ENCODE measurements at regions not wholly inside any gene's neighbourhood (a gene's known extent, or its start where the extent isn't known, plus 50 kb on each side); places are given as distances from the start of the nearest gene placed in this dataset.

DNA sequence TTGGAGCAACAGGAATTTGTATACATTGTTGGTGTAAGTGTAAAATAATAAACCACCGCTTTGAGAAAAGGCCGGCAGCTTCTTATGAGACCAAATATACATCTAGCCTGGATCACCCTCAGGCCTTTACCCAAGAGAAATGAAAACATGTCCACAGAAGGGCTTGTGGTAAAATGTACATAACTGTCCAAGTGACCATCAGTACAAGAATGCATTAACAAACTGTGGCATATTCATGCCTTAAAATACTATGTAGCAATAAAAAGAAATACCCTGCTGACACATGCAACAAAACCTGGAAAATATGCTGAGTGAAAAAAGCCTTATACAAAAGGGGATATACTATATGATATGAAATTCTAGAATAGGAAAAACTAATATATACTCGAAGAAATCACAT, 311.9 kb upstream of the TRPC7 start:
- H3K9me3 Mint-ChIP-seq, result peaks cover 7% of the 10 kb centered on the region
- DNase-seq (ENCODE audit: low spot score in 2 of 2), result no peak
- no peaks in the 10 kb centered on the region for H3K4me1 Mint-ChIP-seq
- H3K36me3 Mint-ChIP-seq, result no peaks in the 10 kb centered on the region
- H3K4me3 Mint-ChIP-seq, result no peak overlapping the region
- ATAC-seq (ENCODE audit: low read depth), result no peak
- no peak overlapping the region for H3K27ac Mint-ChIP-seq
- no peaks in the 10 kb centered on the region for H3K27me3 Mint-ChIP-seq

DNA sequence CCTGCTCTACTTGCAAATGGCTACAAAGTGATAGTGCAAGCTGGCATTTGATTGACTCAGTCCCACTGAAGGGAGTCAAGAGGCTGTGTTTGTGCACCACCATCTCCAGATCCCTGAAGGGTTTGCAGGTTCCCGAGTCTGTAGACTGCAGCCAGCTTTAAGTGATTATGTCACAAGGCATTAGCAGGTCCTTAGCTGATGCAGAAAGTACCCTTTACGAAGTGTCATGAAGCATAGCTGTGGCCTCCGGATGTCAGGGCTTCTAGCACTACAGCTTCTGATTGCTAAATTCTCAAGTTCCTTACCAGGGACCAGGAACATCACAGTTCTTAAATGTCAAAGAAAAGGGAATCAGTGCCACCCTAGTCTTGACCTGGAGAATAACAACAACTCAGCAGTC, 311.3 kb upstream of the TRPC7 start:
- H3K4me1 Mint-ChIP-seq, result no peaks in the 10 kb centered on the region
- H3K27me3 Mint-ChIP-seq, result no peaks in the 10 kb centered on the region
- ATAC-seq (ENCODE audit: low read depth) (no peak), DNase-seq (ENCODE audit: low spot score in 2 of 2) (no peak)
- no peak overlapping the region for H3K27ac Mint-ChIP-seq
- H3K36me3 Mint-ChIP-seq, result no peaks in the 10 kb centered on the region
- H3K4me3 Mint-ChIP-seq, result no peak overlapping the region
- H3K9me3 Mint-ChIP-seq, result peaks cover 7% of the 10 kb centered on the region

DNA sequence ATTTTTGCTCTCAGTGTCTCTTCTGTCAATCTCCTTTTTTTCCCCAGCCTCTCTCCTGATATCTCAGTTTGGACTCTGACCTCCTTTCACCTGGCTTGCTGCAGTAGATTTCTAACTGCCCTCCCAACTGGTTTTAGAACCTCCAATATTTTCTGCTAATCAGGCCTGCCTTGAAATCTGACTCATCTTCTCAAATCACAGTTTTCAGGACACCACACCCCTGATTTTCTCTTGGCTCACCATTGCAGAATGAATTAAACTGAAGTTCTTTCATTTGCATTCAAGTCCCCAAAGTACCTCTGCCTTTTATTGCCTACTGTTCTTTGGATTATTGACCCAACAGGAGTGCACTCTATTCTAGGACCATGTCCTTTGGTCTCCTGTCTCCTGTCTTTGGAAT, 310.4 kb upstream of the TRPC7 start:
- no peak overlapping the region for H3K4me3 Mint-ChIP-seq
- no peaks in the 10 kb centered on the region for H3K4me1 Mint-ChIP-seq
- H3K9me3 Mint-ChIP-seq, result peaks cover 5% of the 10 kb centered on the region
- DNase-seq (ENCODE audit: low spot score in 2 of 2) (no peak), ATAC-seq (ENCODE audit: low read depth) (no peak)
- no peaks in the 10 kb centered on the region for H3K27me3 Mint-ChIP-seq
- H3K27ac Mint-ChIP-seq, result no peak overlapping the region
- no peaks in the 10 kb centered on the region for H3K36me3 Mint-ChIP-seq

DNA sequence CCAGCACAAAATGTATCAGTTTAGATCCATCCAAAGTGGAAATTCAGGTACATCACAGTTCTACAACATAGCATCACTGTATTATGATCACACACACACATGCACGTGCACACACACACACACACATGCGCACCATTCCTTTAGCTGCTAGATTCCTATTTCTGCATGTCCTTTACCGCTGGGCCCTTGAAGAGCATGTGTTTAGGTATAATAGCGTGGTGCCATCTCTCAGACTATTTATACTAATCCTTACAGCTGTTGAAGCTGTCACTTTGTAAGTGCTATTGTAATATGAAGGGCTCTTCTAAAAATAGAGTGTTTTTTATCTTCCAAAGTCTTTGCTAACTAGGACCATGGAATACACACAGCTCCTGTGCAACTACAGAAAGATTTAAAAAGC, 308.8 kb upstream of the TRPC7 start:
- Mint-ChIP-seq H3K36me3 (no peaks in the 10 kb centered on the region), H3K9me3 (peaks cover 5% of the 10 kb centered on the region), H3K27me3 (no peaks in the 10 kb centered on the region), H3K27ac (no peak overlapping the region), H3K4me3 (no peak overlapping the region), H3K4me1 (no peaks in the 10 kb centered on the region)
- DNase-seq (ENCODE audit: low spot score in 2 of 2), result no peak
- ATAC-seq (ENCODE audit: low read depth), result no peak

DNA sequence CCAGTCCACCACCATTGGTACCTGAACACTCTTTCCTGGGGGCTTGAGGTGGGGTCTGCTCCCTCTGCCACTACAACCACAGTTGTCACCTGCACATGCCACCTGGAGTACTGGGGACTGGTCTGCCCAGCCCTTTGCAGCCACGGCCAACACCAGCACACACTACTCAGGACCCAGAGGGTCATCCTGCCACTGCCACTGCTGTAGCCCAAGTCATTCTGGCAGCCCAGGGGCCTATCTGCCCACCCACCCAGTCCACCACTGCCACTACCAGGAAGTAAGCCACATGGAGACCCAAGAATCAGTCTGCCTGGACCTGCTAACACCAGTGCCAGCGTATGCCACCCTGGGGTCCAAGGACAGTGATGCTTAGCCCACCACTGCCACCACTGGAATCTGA, 302.4 kb upstream of the TRPC7 start:
- no peak for ATAC-seq (ENCODE audit: low read depth)
- no peaks in the 10 kb centered on the region for H3K27me3 Mint-ChIP-seq
- no peak overlapping the region for H3K4me3 Mint-ChIP-seq
- no peaks in the 10 kb centered on the region for H3K36me3 Mint-ChIP-seq
- H3K9me3 Mint-ChIP-seq, result peaks cover 6% of the 10 kb centered on the region
- no peak for DNase-seq (ENCODE audit: low spot score in 2 of 2)
- no peak overlapping the region for H3K27ac Mint-ChIP-seq
- no peaks in the 10 kb centered on the region for H3K4me1 Mint-ChIP-seq

DNA sequence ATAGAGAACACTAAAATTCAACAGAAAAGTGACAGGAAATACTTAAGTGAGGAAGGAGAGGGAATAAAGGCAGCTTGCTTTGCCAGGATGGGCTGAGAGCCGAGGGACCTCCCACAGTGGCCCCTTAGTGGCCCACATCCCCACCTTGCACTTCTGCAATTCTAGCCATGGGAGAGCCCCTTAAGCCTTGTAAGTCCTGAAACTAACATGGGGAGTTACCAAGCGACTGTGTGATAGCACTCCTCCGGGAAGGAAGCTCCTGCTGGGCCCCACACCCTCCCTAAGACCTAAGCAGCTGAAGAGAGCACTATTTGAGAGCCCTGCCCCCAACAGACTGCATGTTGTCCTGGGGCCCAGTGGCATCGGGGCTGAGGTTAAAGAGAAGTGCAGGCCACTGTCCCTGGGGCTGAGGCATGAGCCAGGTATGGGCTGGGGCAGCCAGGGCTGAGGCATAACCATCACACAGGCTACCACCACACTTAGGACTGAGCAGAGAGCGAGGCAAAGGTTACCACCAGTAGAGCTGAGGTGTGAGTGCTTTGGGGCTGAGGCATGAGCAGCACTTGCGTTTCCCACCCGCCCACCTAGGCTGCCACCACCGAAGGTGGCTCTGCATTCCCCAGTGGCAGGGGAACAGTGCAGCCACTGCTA, 301.8 kb upstream of the TRPC7 start:
- Mint-ChIP-seq H3K9me3 (peaks cover 6% of the 10 kb centered on the region), H3K27me3 (no peaks in the 10 kb centered on the region), H3K36me3 (no peaks in the 10 kb centered on the region), H3K27ac (no peak overlapping the region), H3K4me3 (no peak overlapping the region), H3K4me1 (no peaks in the 10 kb centered on the region)
- DNase-seq (ENCODE audit: low spot score in 2 of 2), result no peak
- no peak for ATAC-seq (ENCODE audit: low read depth)

DNA sequence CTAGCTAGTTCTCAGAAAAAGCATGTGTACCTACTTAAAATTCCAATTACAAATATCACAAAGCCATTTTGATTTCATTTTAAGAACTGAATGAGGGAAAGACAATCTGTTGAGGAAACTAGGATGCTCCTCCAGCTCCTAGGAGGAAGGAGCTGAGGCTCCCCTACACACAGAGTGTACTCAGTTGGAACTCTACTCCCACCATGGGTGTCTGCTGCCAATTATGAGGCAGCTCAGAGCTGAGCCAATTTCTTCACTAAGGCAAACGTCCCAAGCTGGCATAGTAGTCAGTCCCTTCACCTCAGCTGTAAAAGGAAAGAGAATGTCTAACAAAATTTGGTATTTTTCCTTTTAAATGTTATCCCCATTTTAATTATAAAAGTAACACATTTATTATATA, 300.0 kb upstream of the TRPC7 start:
- Mint-ChIP-seq H3K4me3 (no peak overlapping the region), H3K4me1 (no peaks in the 10 kb centered on the region), H3K9me3 (peaks cover 4% of the 10 kb centered on the region), H3K27me3 (no peaks in the 10 kb centered on the region), H3K27ac (no peak overlapping the region), H3K36me3 (no peaks in the 10 kb centered on the region)
- DNase-seq (ENCODE audit: low spot score in 2 of 2) (no peak), ATAC-seq (ENCODE audit: low read depth) (no peak)

DNA sequence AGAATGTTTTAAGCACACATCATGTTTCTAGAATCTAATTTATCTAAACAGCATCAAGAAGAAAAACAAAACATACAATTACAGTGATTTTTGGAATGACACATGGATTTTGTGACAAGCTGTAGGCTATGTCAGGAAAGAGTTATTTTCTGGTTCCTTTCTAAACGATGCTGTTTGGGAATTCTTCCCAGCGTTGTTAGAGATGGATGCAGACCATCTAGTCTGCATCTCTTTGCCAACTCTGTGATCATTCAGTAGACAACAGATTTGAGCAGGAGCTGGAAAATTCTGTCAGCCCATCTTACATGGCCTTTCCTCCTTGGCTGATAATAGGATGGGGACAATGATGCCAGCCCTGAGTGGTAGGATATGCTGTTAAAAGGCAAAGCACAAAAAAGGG, 295.7 kb upstream of the TRPC7 start:
- ATAC-seq (ENCODE audit: low read depth), result no peak
- no peaks in the 10 kb centered on the region for H3K27me3 Mint-ChIP-seq
- H3K4me3 Mint-ChIP-seq, result no peak overlapping the region
- no peak for DNase-seq (ENCODE audit: low spot score in 2 of 2)
- H3K4me1 Mint-ChIP-seq, result no peaks in the 10 kb centered on the region
- H3K36me3 Mint-ChIP-seq, result no peaks in the 10 kb centered on the region
- no peaks in the 10 kb centered on the region for H3K9me3 Mint-ChIP-seq
- no peak overlapping the region for H3K27ac Mint-ChIP-seq

DNA sequence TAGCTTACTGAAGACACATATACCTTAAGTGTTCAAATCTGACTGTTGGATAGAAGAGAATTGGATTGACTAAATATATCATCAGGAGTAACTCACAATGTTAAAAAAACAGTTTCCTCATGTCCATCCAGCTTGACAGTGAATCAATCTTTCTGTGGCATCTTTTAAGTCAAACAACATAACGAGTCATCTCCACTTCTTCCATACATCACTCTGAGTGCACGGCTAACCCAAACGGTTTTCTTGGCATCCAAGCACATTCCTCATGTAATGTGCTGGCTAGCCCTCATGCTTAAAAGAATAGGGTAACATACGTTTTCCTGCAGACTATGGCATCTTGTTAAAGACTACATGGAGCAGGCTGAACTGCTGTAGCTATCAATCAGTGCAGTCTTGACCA, 291.5 kb upstream of the TRPC7 start:
- no peaks in the 10 kb centered on the region for H3K27me3 Mint-ChIP-seq
- DNase-seq (ENCODE audit: low spot score in 2 of 2) (no peak), ATAC-seq (ENCODE audit: low read depth) (no peak)
- no peaks in the 10 kb centered on the region for H3K36me3 Mint-ChIP-seq
- H3K27ac Mint-ChIP-seq, result no peak overlapping the region
- no peaks in the 10 kb centered on the region for H3K9me3 Mint-ChIP-seq
- H3K4me1 Mint-ChIP-seq, result no peaks in the 10 kb centered on the region
- no peak overlapping the region for H3K4me3 Mint-ChIP-seq

DNA sequence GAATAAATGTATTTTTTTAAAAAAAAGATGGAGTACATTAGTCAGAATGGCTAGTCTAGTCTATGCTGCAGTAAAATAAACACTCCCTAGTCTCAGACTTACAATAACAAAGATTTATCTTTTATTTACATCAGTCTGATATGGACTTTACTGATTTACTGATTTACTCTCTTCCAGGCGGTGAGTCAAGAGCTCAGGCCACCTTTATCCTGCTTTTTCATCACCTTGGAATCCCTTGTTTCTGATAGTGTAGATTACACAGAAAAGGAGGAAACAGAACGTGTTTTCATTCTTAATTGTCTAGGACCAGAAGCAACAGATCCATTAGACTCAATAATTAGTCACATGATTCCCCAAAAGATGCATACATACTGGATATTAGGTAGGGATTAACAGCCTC, 290.1 kb upstream of the TRPC7 start:
- Mint-ChIP-seq H3K36me3 (no peaks in the 10 kb centered on the region), H3K4me3 (no peak overlapping the region), H3K27ac (no peak overlapping the region), H3K4me1 (no peaks in the 10 kb centered on the region), H3K27me3 (no peaks in the 10 kb centered on the region), H3K9me3 (peaks cover 2% of the 10 kb centered on the region)
- DNase-seq (ENCODE audit: low spot score in 2 of 2) (no peak), ATAC-seq (ENCODE audit: low read depth) (no peak)

DNA sequence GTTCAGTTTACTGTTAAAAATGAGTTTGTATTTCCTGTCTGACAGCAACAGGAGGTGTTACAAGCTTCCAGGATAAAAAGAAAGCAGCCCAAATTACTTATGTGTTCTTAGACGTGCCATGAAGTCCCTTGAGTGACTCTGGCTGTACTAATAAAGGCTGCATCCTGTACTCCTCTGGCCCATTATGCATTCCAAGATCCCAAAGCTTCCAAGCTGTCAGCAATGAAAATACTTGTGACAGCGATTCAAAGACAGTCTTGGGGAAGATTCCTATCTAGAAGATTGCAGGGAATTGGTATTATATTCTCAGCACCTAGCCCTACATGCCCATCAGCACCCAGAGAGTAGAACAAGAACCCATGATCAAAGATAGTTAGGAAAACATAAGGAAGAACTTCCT, 281.6 kb upstream of the TRPC7 start:
- peaks cover 2% of the 10 kb centered on the region for H3K9me3 Mint-ChIP-seq
- no peak overlapping the region for H3K27ac Mint-ChIP-seq
- H3K4me1 Mint-ChIP-seq, result no peaks in the 10 kb centered on the region
- DNase-seq (ENCODE audit: low spot score in 2 of 2) (no peak), ATAC-seq (ENCODE audit: low read depth) (no peak)
- no peaks in the 10 kb centered on the region for H3K27me3 Mint-ChIP-seq
- H3K4me3 Mint-ChIP-seq, result no peak overlapping the region
- H3K36me3 Mint-ChIP-seq, result no peaks in the 10 kb centered on the region

DNA sequence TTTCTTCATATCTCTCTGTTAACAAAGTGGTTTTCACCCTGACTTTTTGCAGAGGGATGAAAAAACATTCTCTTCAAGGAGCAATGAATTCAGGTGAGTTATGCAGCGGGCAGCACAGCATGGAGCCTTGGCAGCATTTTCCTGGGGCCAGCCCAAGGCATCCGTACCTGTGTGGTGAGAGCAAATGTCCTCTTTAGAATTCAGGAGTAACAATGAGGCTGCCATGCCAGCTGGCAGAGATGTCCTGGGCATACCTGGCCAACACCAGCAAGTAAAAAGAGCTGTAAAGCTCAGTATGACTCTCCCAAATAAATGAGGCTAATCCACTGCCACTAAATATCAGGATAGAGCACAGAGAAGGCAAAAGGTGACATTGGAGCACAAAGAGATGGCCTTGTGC, 277.6 kb upstream of the TRPC7 start:
- Mint-ChIP-seq H3K9me3 (peaks cover 3% of the 10 kb centered on the region), H3K27ac (no peak overlapping the region), H3K4me3 (no peak overlapping the region), H3K4me1 (no peaks in the 10 kb centered on the region), H3K36me3 (no peaks in the 10 kb centered on the region), H3K27me3 (no peaks in the 10 kb centered on the region)
- DNase-seq (ENCODE audit: low spot score in 2 of 2), result no peak
- no peak for ATAC-seq (ENCODE audit: low read depth)

DNA sequence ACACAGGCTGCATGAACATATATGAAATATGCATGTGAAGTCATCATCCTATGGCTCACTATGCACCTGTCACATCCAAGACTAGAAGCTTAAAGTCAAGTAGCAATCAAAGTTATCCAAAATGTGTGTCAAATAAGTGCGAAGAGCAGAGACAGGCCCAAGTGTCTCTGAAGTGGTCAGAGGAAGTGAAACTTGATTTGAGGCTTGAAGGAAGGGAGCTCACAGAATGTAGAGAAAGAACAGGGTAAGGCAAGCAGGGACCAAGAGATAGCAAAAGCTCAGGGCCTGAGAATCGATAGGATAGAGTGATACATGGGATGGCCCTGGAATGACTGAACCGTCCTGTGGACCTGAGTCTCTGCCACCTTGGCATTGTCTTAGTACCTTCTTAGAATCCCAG, 274.3 kb upstream of the TRPC7 start:
- no peaks in the 10 kb centered on the region for H3K4me1 Mint-ChIP-seq
- H3K27ac Mint-ChIP-seq, result no peak overlapping the region
- peaks cover 3% of the 10 kb centered on the region for H3K9me3 Mint-ChIP-seq
- no peaks in the 10 kb centered on the region for H3K36me3 Mint-ChIP-seq
- H3K27me3 Mint-ChIP-seq, result no peaks in the 10 kb centered on the region
- DNase-seq (ENCODE audit: low spot score in 2 of 2) (no peak), ATAC-seq (ENCODE audit: low read depth) (no peak)
- no peak overlapping the region for H3K4me3 Mint-ChIP-seq

DNA sequence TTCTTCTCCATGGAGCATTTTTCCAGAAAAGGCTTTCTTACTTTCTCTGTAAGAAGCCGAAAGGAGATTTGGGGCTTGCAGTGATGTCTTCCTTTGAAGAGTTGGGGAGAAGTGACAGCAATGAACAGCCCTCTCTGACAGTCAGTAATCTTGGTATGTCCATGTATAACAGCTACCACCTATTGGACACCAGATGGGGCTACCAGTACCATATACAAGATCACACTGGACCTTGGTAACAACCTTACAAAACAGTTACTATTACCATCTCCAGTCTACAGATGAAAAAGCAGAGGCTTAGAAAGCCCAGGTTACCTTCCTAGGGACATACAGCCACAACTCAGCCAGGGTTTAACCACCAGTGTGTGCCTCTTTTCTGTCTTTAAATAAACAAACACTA, 272.7 kb upstream of the TRPC7 start:
- no peak overlapping the region for H3K27ac Mint-ChIP-seq
- no peaks in the 10 kb centered on the region for H3K27me3 Mint-ChIP-seq
- H3K4me3 Mint-ChIP-seq, result no peak overlapping the region
- peaks cover 3% of the 10 kb centered on the region for H3K9me3 Mint-ChIP-seq
- no peaks in the 10 kb centered on the region for H3K36me3 Mint-ChIP-seq
- DNase-seq (ENCODE audit: low spot score in 2 of 2), result no peak
- no peak for ATAC-seq (ENCODE audit: low read depth)
- H3K4me1 Mint-ChIP-seq, result no peaks in the 10 kb centered on the region

DNA sequence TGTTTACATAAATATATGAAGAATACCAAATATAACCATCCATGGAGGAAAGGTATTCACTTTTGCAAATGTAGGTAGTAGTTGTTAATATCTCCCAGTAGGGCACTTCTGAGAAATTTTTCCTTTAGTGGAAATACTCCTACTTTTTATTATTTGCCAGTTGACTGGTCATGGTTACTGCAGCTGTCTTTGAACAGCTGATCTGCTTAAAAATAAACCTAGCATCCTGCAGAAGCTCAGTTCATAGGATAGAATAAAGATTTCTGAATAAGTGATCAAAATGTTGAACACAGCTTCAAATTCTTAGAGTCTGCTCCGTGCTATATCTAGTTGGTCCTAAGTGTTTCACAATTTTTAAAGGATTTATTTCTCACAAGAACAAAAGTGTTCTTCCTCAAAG, 270.7 kb upstream of the TRPC7 start:
- DNase-seq (ENCODE audit: low spot score in 2 of 2) (no peak), ATAC-seq (ENCODE audit: low read depth) (no peak)
- peaks cover 3% of the 10 kb centered on the region for H3K9me3 Mint-ChIP-seq
- no peaks in the 10 kb centered on the region for H3K36me3 Mint-ChIP-seq
- no peak overlapping the region for H3K27ac Mint-ChIP-seq
- no peaks in the 10 kb centered on the region for H3K4me1 Mint-ChIP-seq
- no peak overlapping the region for H3K4me3 Mint-ChIP-seq
- H3K27me3 Mint-ChIP-seq, result no peaks in the 10 kb centered on the region

All from memory B cell (primary cell).